ENCODE measurements at regions not wholly inside any gene's neighbourhood (a gene's known extent, or its start where the extent isn't known, plus 50 kb on each side); places are given as distances from the start of the nearest gene placed in this dataset.
A peak's percentile ranks its signal among the peaks of the same experiment; 100 is the strongest.

- H3K36me3 ChIP-seq (ENCODE audit: control insufficient read depth in 1 of 2, insufficient read depth in 2 of 2, low read length in 2 of 2): no peaks in the 10 kb centered on the region
- no peak for DNase-seq
- H3K27me3 ChIP-seq (ENCODE audit: insufficient read depth, low read length): no peaks in the 10 kb centered on the region
- H3K9ac ChIP-seq (ENCODE audit: low read length): no peak overlapping the region
- no peak overlapping the region for H4K91ac ChIP-seq (ENCODE audit: low read depth, low read length)
- no peak overlapping the region for H4K8ac ChIP-seq (ENCODE audit: low read depth, low read length)
- H3K79me1 ChIP-seq (ENCODE audit: low read length): no peaks in the 10 kb centered on the region
- no peak overlapping the region for H2BK12ac ChIP-seq (ENCODE audit: low read length)
- no peak overlapping the region for H3K27ac ChIP-seq (ENCODE audit: low read depth, low read length)
- H2BK120ac ChIP-seq (ENCODE audit: insufficient read depth, low read length, poor library complexity): no peak overlapping the region
- H2AFZ ChIP-seq (ENCODE audit: insufficient read depth, low read length, poor library complexity): no peak overlapping the region
- H4K12ac ChIP-seq (ENCODE audit: low read depth, low read length): no peak overlapping the region
- no CpG with 5 or more reads among the region's 4 CpGs for WGBS (ENCODE audit: extremely low coverage, insufficient coverage, insufficient read length)
- H3K4me3 ChIP-seq (ENCODE audit: low read depth, low read length): no peak overlapping the region
- H3K79me2 ChIP-seq (ENCODE audit: control insufficient read depth, insufficient read depth, low read length, poor library complexity): no peaks in the 10 kb centered on the region
- peaks cover 0 to 3% of the 10 kb centered on the region in 2 experiments for H3K4me1 ChIP-seq (ENCODE audit: control insufficient read depth in 1 of 2, insufficient read depth in 2 of 2, low read length in 2 of 2)
- no peak overlapping the region for H3K18ac ChIP-seq (ENCODE audit: low read length)
- H3K9me3 ChIP-seq (ENCODE audit: insufficient read depth, low read depth, low read length): no peaks in the 10 kb centered on the region
- no peak overlapping the region for H3K4me2 ChIP-seq (ENCODE audit: low read length)
- H3K23ac ChIP-seq (ENCODE audit: low read length): no peak overlapping the region
- H2AK5ac ChIP-seq (ENCODE audit: low read length): no peak overlapping the region
- no peak overlapping the region for H2BK5ac ChIP-seq (ENCODE audit: low read depth, low read length, poor library complexity)
- H3K4ac ChIP-seq (ENCODE audit: low read depth, low read length): no peak overlapping the region
- H3K14ac ChIP-seq (ENCODE audit: low read length): no peak overlapping the region
These were observed 102.2 kb upstream of the IPO5 start for GRCh38 chr13:97851269-97851668.

DNA sequence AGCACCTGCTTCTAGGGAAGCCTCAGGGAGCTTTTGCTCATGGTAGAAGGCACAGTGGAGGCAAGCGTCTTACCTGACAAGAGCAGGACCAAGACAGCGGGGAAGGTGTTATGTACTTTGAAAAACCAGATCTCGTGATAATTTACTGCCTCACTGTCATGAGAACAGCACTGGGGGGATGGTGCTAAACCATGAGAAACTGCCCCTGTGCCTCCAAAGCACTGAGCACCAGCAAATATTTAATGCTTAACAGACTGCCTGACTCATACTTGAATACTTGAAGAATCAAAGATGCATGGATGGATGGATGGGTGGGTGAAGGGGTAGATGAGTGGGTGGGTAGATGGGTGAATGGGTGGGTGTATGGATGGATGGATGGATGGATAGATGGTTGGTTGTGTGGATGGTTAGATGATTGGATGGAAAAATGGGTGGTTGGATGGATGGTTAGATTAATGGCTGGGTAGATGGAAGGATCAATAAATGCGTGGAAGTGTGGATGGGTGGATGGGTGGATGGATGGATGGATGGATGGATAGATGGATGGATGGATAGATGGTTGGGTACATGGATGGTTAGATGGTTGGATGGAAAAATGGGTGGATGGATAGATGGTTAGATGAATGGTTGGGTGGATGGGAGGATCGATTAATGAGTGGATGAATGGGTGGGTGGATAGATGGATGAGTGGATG lies 101.1 kb upstream of the IPO5 start:
- H3K18ac ChIP-seq (ENCODE audit: low read length): no peak overlapping the region
- 100% methylated on average over 2 of the region's 5 CpGs for WGBS (ENCODE audit: extremely low coverage, insufficient coverage, insufficient read length)
- no peak overlapping the region for H4K91ac ChIP-seq (ENCODE audit: low read depth, low read length)
- H3K4me2 ChIP-seq (ENCODE audit: low read length): no peak overlapping the region
- no peak overlapping the region for H2AFZ ChIP-seq (ENCODE audit: insufficient read depth, low read length, poor library complexity)
- H3K4me1 ChIP-seq (ENCODE audit: control insufficient read depth in 1 of 2, insufficient read depth in 2 of 2, low read length in 2 of 2): peaks cover 0 to 3% of the 10 kb centered on the region in 2 experiments
- no peaks in the 10 kb centered on the region for H3K79me2 ChIP-seq (ENCODE audit: control insufficient read depth, insufficient read depth, low read length, poor library complexity)
- no peak overlapping the region for H3K4me3 ChIP-seq (ENCODE audit: low read depth, low read length)
- no peak overlapping the region for H3K27ac ChIP-seq (ENCODE audit: low read depth, low read length)
- no peaks in the 10 kb centered on the region for H3K36me3 ChIP-seq (ENCODE audit: control insufficient read depth in 1 of 2, insufficient read depth in 2 of 2, low read length in 2 of 2)
- H3K23ac ChIP-seq (ENCODE audit: low read length): no peak overlapping the region
- no peak overlapping the region for H2BK5ac ChIP-seq (ENCODE audit: low read depth, low read length, poor library complexity)
- no peak overlapping the region for H2BK12ac ChIP-seq (ENCODE audit: low read length)
- no peak overlapping the region for H2AK5ac ChIP-seq (ENCODE audit: low read length)
- no peaks in the 10 kb centered on the region for H3K79me1 ChIP-seq (ENCODE audit: low read length)
- no peak overlapping the region for H2BK120ac ChIP-seq (ENCODE audit: insufficient read depth, low read length, poor library complexity)
- no peak for DNase-seq
- H3K27me3 ChIP-seq (ENCODE audit: insufficient read depth, low read length): no peaks in the 10 kb centered on the region
- H3K9ac ChIP-seq (ENCODE audit: low read length): no peak overlapping the region
- no peak overlapping the region for H3K14ac ChIP-seq (ENCODE audit: low read length)
- H3K4ac ChIP-seq (ENCODE audit: low read depth, low read length): no peak overlapping the region
- no peaks in the 10 kb centered on the region for H3K9me3 ChIP-seq (ENCODE audit: insufficient read depth, low read depth, low read length)
- no peak overlapping the region for H4K12ac ChIP-seq (ENCODE audit: low read depth, low read length)
- no peak overlapping the region for H4K8ac ChIP-seq (ENCODE audit: low read depth, low read length)

- no peak overlapping the region for H2BK5ac ChIP-seq (ENCODE audit: low read depth, low read length, poor library complexity)
- no peak overlapping the region for H3K4me3 ChIP-seq (ENCODE audit: low read depth, low read length)
- H3K18ac ChIP-seq (ENCODE audit: low read length): no peak overlapping the region
These were observed 99.9 kb upstream of the IPO5 start for GRCh38 chr13:97853550-97853949.

GRCh38 chr13:97855570-97856303 lies 97.7 kb upstream of the IPO5 start:
- H3K79me1 ChIP-seq (ENCODE audit: low read length): no peaks in the 10 kb centered on the region
- H3K4ac ChIP-seq (ENCODE audit: low read depth, low read length): no peak overlapping the region
- no peak overlapping the region for H3K18ac ChIP-seq (ENCODE audit: low read length)
- no peak overlapping the region for H2BK12ac ChIP-seq (ENCODE audit: low read length)
- no peaks in the 10 kb centered on the region for H3K36me3 ChIP-seq (ENCODE audit: control insufficient read depth in 1 of 2, insufficient read depth in 2 of 2, low read length in 2 of 2)
- peak; percentile 25 to 88 for DNase-seq
- H3K79me2 ChIP-seq (ENCODE audit: control insufficient read depth, insufficient read depth, low read length, poor library complexity): no peaks in the 10 kb centered on the region
- H3K9me3 ChIP-seq (ENCODE audit: insufficient read depth, low read depth, low read length): no peaks in the 10 kb centered on the region
- no peak overlapping the region for H3K23ac ChIP-seq (ENCODE audit: low read length)
- no peak overlapping the region for H3K27ac ChIP-seq (ENCODE audit: low read depth, low read length)
- H2BK5ac ChIP-seq (ENCODE audit: low read depth, low read length, poor library complexity): no peak overlapping the region
- H4K91ac ChIP-seq (ENCODE audit: low read depth, low read length): no peak overlapping the region
- no peak overlapping the region for H2AK5ac ChIP-seq (ENCODE audit: low read length)
- H3K27me3 ChIP-seq (ENCODE audit: insufficient read depth, low read length): no peaks in the 10 kb centered on the region
- no peak overlapping the region for H3K14ac ChIP-seq (ENCODE audit: low read length)
- no peak overlapping the region for H3K4me3 ChIP-seq (ENCODE audit: low read depth, low read length)
- H3K4me2 ChIP-seq (ENCODE audit: low read length): no peak overlapping the region
- peaks cover 0 to 3% of the 10 kb centered on the region in 2 experiments for H3K4me1 ChIP-seq (ENCODE audit: control insufficient read depth in 1 of 2, insufficient read depth in 2 of 2, low read length in 2 of 2)
- peak overlapping the region; percentile 17 for H2AFZ ChIP-seq (ENCODE audit: insufficient read depth, low read length, poor library complexity)
- H4K12ac ChIP-seq (ENCODE audit: low read depth, low read length): no peak overlapping the region
- H3K9ac ChIP-seq (ENCODE audit: low read length): no peak overlapping the region
- no peak overlapping the region for H4K8ac ChIP-seq (ENCODE audit: low read depth, low read length)
- no CpG with 5 or more reads among the region's 13 CpGs for WGBS (ENCODE audit: extremely low coverage, insufficient coverage, insufficient read length)
- no peak overlapping the region for H2BK120ac ChIP-seq (ENCODE audit: insufficient read depth, low read length, poor library complexity)

More at GRCh38 chr13:97853550-97853949, 99.9 kb upstream of the IPO5 start:
- H3K4me1 ChIP-seq (ENCODE audit: control insufficient read depth in 1 of 2, insufficient read depth in 2 of 2, low read length in 2 of 2): peaks cover 0 to 3% of the 10 kb centered on the region in 2 experiments
- no CpG with 5 or more reads among the region's 4 CpGs for WGBS (ENCODE audit: extremely low coverage, insufficient coverage, insufficient read length)
- H3K27ac ChIP-seq (ENCODE audit: low read depth, low read length): no peak overlapping the region
- no peak overlapping the region for H2AFZ ChIP-seq (ENCODE audit: insufficient read depth, low read length, poor library complexity)
- H3K4ac ChIP-seq (ENCODE audit: low read depth, low read length): no peak overlapping the region
- H4K8ac ChIP-seq (ENCODE audit: low read depth, low read length): no peak overlapping the region
- H3K79me1 ChIP-seq (ENCODE audit: low read length): no peaks in the 10 kb centered on the region
- H3K9ac ChIP-seq (ENCODE audit: low read length): no peak overlapping the region
- H4K91ac ChIP-seq (ENCODE audit: low read depth, low read length): no peak overlapping the region
- no peaks in the 10 kb centered on the region for H3K9me3 ChIP-seq (ENCODE audit: insufficient read depth, low read depth, low read length)
- H3K27me3 ChIP-seq (ENCODE audit: insufficient read depth, low read length): no peaks in the 10 kb centered on the region
- no peak overlapping the region for H3K23ac ChIP-seq (ENCODE audit: low read length)
- no peak overlapping the region for H3K4me2 ChIP-seq (ENCODE audit: low read length)
- H3K36me3 ChIP-seq (ENCODE audit: control insufficient read depth in 1 of 2, insufficient read depth in 2 of 2, low read length in 2 of 2): no peaks in the 10 kb centered on the region
- no peak for DNase-seq
- no peak overlapping the region for H2BK12ac ChIP-seq (ENCODE audit: low read length)
- no peak overlapping the region for H2BK120ac ChIP-seq (ENCODE audit: insufficient read depth, low read length, poor library complexity)
- no peak overlapping the region for H3K14ac ChIP-seq (ENCODE audit: low read length)
- H4K12ac ChIP-seq (ENCODE audit: low read depth, low read length): no peak overlapping the region
- no peaks in the 10 kb centered on the region for H3K79me2 ChIP-seq (ENCODE audit: control insufficient read depth, insufficient read depth, low read length, poor library complexity)
- no peak overlapping the region for H2AK5ac ChIP-seq (ENCODE audit: low read length)
